ENCODE measurements at regions not wholly inside any gene's neighbourhood (a gene's known extent, or its start where the extent isn't known, plus 50 kb on each side); places are given as distances from the start of the nearest gene placed in this dataset.

GRCh38 chr13:111542530-111543341 is 222.3 kb downstream of the TEX29 start:
- Histone ChIP-seq H3K27ac (no peak overlapping the region), H3K4me3 (no peak overlapping the region), H3K4me1 (no peaks in the 10 kb centered on the region), H3K9me3 (no peaks in the 10 kb centered on the region), H3K27me3 (no peaks in the 10 kb centered on the region), H3K36me3 (no peaks in the 10 kb centered on the region)
- DNase-seq: no peak
- intact Hi-C loops (cut with DNase I; ENCODE audit: low total_unique reads): no loop called here
- no peak for TF ChIP-seq CTCF (IDR thresholded peaks at IDR 0.05)
- no peak for TF ChIP-seq POLR2A (IDR thresholded peaks at IDR 0.05)

GRCh38 chr13:111546921-111547675 is 226.7 kb downstream of the TEX29 start:
- intact Hi-C loops (cut with DNase I; ENCODE audit: low total_unique reads): no loop called here
- no peak overlapping the region for H3K4me3 ChIP-seq
- no peaks in the 10 kb centered on the region for H3K4me1 ChIP-seq
- H3K27me3 ChIP-seq: no peaks in the 10 kb centered on the region
- H3K9me3 ChIP-seq: no peaks in the 10 kb centered on the region
- DNase-seq: no peak
- TF ChIP-seq CTCF (IDR thresholded peaks at IDR 0.05): no peak
- TF ChIP-seq POLR2A (IDR thresholded peaks at IDR 0.05): no peak
- no peaks in the 10 kb centered on the region for H3K36me3 ChIP-seq
- no peak overlapping the region for H3K27ac ChIP-seq

- Histone ChIP-seq H3K4me1 (no peaks in the 10 kb centered on the region), H3K27me3 (no peaks in the 10 kb centered on the region), H3K27ac (no peak overlapping the region), H3K9me3 (no peaks in the 10 kb centered on the region), H3K36me3 (no peaks in the 10 kb centered on the region), H3K4me3 (no peak overlapping the region)
- no peak for TF ChIP-seq POLR2A (IDR thresholded peaks at IDR 0.05)
- no peak for TF ChIP-seq CTCF (IDR thresholded peaks at IDR 0.05)
- DNase-seq: no peak
- intact Hi-C loops (cut with DNase I; ENCODE audit: low total_unique reads): no loop called here
Measured at GRCh38 chr13:111547726-111548273, 227.4 kb downstream of the TEX29 start.

- Histone ChIP-seq H3K9me3 (no peaks in the 10 kb centered on the region), H3K4me1 (no peaks in the 10 kb centered on the region), H3K27me3 (no peaks in the 10 kb centered on the region), H3K4me3 (no peak overlapping the region), H3K36me3 (no peaks in the 10 kb centered on the region), H3K27ac (no peak overlapping the region)
- no peak for TF ChIP-seq CTCF (IDR thresholded peaks at IDR 0.05)
- no peak for DNase-seq
- intact Hi-C loops (cut with DNase I; ENCODE audit: low total_unique reads): no loop called here
Measured at GRCh38 chr13:111548301-111548700, 227.9 kb downstream of the TEX29 start.

GRCh38 chr13:111548805-111549204 is 228.4 kb downstream of the TEX29 start:
- Histone ChIP-seq H3K4me1 (no peaks in the 10 kb centered on the region), H3K27ac (no peak overlapping the region), H3K4me3 (no peak overlapping the region), H3K36me3 (no peaks in the 10 kb centered on the region), H3K27me3 (no peaks in the 10 kb centered on the region), H3K9me3 (no peaks in the 10 kb centered on the region)
- TF ChIP-seq CTCF (IDR thresholded peaks at IDR 0.05) (no peak), POLR2A (IDR thresholded peaks at IDR 0.05) (no peak)
- no peak for DNase-seq
- intact Hi-C loops (cut with DNase I; ENCODE audit: low total_unique reads): no loop called here

Data from uterus (tissue), 3 donors.